ENCODE measurements at regions not wholly inside any gene's neighbourhood (a gene's known extent, or its start where the extent isn't known, plus 50 kb on each side); places are given as distances from the start of the nearest gene placed in this dataset.

- TF ChIP-seq EZH2 (IDR thresholded peaks at IDR 0.05; ENCODE audit: borderline replicate concordance, low read length): no peak
- TF ChIP-seq, protein P1, sequence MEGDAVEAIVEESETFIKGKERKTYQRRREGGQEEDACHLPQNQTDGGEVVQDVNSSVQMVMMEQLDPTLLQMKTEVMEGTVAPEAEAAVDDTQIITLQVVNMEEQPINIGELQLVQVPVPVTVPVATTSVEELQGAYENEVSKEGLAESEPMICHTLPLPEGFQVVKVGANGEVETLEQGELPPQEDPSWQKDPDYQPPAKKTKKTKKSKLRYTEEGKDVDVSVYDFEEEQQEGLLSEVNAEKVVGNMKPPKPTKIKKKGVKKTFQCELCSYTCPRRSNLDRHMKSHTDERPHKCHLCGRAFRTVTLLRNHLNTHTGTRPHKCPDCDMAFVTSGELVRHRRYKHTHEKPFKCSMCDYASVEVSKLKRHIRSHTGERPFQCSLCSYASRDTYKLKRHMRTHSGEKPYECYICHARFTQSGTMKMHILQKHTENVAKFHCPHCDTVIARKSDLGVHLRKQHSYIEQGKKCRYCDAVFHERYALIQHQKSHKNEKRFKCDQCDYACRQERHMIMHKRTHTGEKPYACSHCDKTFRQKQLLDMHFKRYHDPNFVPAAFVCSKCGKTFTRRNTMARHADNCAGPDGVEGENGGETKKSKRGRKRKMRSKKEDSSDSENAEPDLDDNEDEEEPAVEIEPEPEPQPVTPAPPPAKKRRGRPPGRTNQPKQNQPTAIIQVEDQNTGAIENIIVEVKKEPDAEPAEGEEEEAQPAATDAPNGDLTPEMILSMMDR (IDR thresholded peaks at IDR 0.05; ENCODE audit: low read length): no peak
Measured at GRCh38 chr2:226299771-226300170, 499.8 kb downstream of the IRS1 start.

Data from OCI-LY1 (cell line).